Activated CD8-positive, alpha-beta T cell treated with anti-CD3 and anti-CD28 coated beads for 36 hours (primary cell): ENCODE measurements at regions not wholly inside any gene's neighbourhood (a gene's known extent, or its start where the extent isn't known, plus 50 kb on each side); places are given as distances from the start of the nearest gene placed in this dataset.
"Not testable (repeated sequence)": the region's sequence is repeated elsewhere in the genome, so short reads cannot be mapped to it uniquely, and the experiment has no call there.

ENCODE experiments used
- ATAC-seq: fragments of 200-7000 bp; cut with Tn5 transposase; one replicate; pipeline ENCODE4 v1.10.0; 2021; ENCODE audit warnings: mild to moderate bottlenecking, moderate library complexity
- CTCF ChIA-PET: fragments of 350-600 bp; sonication (Branson Sonifier 250); formaldehyde crosslinking; loops from one replicate; lab custom pipeline; 2021; ENCODE audit warnings: antibody characterized with exemption; lab: Charles Lee
- POLR2A ChIA-PET: fragments of 350-600 bp; sonication (Branson Sonifier 250); formaldehyde crosslinking; loops from one replicate; lab custom pipeline; 2021; ENCODE audit warnings: antibody characterized with exemption; lab: Charles Lee
- DNase-seq: peaks from one replicate; pipeline ENCODE4 v3.0.0-alpha.2; 2020
- H3K27ac Mint-ChIP-seq: one replicate; pipeline ENCODE4 v1.8.0; 2021; ENCODE audit warnings: mild to moderate bottlenecking, mixed read lengths
- H3K27me3 Mint-ChIP-seq: one replicate; pipeline ENCODE4 v1.8.0; 2021; ENCODE audit warnings: mixed read lengths
- H3K36me3 Mint-ChIP-seq: one replicate; pipeline ENCODE4 v1.8.0; 2021; ENCODE audit warnings: low read depth, mixed read lengths
- H3K4me1 Mint-ChIP-seq: one replicate; pipeline ENCODE4 v1.8.0; 2021; ENCODE audit warnings: low read depth, mixed read lengths
- H3K4me3 Mint-ChIP-seq: one replicate; pipeline ENCODE4 v1.8.0; 2021; ENCODE audit warnings: mild to moderate bottlenecking, moderate library complexity, mixed read lengths
- H3K9me3 Mint-ChIP-seq: one replicate; pipeline ENCODE4 v1.8.0; 2021; ENCODE audit warnings: mixed read lengths
- CTCF ChIP-seq: fragments of 200-600 bp; IDR thresholded peaks from one replicate; pipeline ENCODE4 v1.8.0; 2022; ENCODE audit warnings: antibody characterized with exemption, mild to moderate bottlenecking
- intact Hi-C: fragments of 100-400 bp; cut with micrococcal nuclease; formaldehyde crosslinking; loops from one replicate; pipeline ENCODE4 v1.10.0; 2022

- no peaks in the 10 kb centered on the region for H3K36me3 Mint-ChIP-seq
- CTCF ChIA-PET = no interaction called here
- no peak for TF ChIP-seq CTCF
- intact Hi-C loops = no loop called here
- POLR2A ChIA-PET = no interaction called here
- H3K9me3 Mint-ChIP-seq = no peaks in the 10 kb centered on the region
- no peak overlapping the region for H3K27ac Mint-ChIP-seq
- no peaks in the 10 kb centered on the region for H3K4me1 Mint-ChIP-seq
- H3K4me3 Mint-ChIP-seq = no peak overlapping the region
- no peak for DNase-seq
- ATAC-seq = no peak
- peaks cover 15% of the 10 kb centered on the region for H3K27me3 Mint-ChIP-seq
Measured at GRCh38 chr7:94706996-94707740, 51.2 kb upstream of the SGCE start.

GRCh38 chr7:94710256-94710655 is 54.3 kb upstream of the SGCE start:
- peaks cover 10% of the 10 kb centered on the region for H3K27me3 Mint-ChIP-seq
- DNase-seq = no peak

DNA sequence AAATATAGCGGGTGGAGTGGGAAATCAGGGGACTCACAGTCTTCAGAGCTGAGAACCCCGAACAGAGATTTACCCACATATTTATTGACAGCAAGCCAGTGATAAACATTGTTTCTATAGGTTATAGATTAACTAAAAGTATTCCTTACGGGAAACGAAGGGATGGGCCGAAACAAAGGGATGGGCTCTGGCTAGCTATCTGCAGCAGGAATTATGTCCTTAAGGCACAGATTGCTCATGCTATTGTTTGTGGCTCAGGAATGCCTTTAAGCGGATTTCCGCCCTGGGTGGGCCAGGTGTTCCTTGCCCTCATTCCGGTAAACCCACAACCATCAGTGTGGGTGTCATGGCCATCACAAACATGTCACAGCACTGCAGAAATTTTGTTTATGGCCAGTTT is 66.4 kb upstream of the SGCE start:
- H3K4me1 Mint-ChIP-seq, POLR2A ChIA-PET, CTCF ChIA-PET, DNase-seq, H3K36me3 Mint-ChIP-seq, H3K9me3 Mint-ChIP-seq, H3K27me3 Mint-ChIP-seq, ATAC-seq, H3K27ac Mint-ChIP-seq, intact Hi-C loops, H3K4me3 Mint-ChIP-seq: not testable (repeated sequence)

More at GRCh38 chr7:94710256-94710655, 54.3 kb upstream of the SGCE start:
- ATAC-seq = no peak
- ChIA-PET CTCF (no interaction called here), POLR2A (no interaction called here)
- Mint-ChIP-seq H3K9me3 (no peaks in the 10 kb centered on the region), H3K27ac (no peak overlapping the region), H3K4me3 (no peak overlapping the region), H3K4me1 (no peaks in the 10 kb centered on the region), H3K36me3 (no peaks in the 10 kb centered on the region)
- no peak for TF ChIP-seq CTCF
- intact Hi-C loops = no loop called here

DNA sequence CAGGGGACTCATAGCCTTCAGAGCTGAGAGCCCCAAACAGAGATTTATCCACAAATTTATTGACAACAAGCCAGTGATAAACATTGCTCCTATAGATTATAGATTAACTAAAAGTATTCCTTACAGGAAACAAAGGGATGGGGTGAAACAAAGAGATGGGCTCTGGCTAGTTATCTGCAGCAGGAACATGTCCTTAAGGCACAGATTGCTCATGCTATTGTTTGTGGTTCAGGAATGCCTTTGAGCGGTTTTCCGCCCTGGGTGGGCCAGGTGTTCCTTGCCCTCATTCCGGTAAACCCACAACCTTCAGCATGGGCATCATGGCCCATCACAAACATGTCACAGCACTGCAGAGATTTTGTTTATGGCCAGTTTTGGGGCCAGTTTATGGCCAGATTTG is 73.0 kb upstream of the SGCE start:
- CTCF ChIA-PET, H3K9me3 Mint-ChIP-seq, H3K27ac Mint-ChIP-seq, ATAC-seq, H3K27me3 Mint-ChIP-seq, H3K4me1 Mint-ChIP-seq, DNase-seq, H3K4me3 Mint-ChIP-seq, POLR2A ChIA-PET, intact Hi-C loops, H3K36me3 Mint-ChIP-seq: not testable (repeated sequence)

- POLR2A ChIA-PET = no interaction called here
- Mint-ChIP-seq H3K9me3 (no peaks in the 10 kb centered on the region), H3K4me3 (no peak overlapping the region), H3K27ac (no peak overlapping the region), H3K4me1 (no peaks in the 10 kb centered on the region), H3K36me3 (no peaks in the 10 kb centered on the region), H3K27me3 (no peaks in the 10 kb centered on the region)
- intact Hi-C loops = no loop called here
- CTCF ChIA-PET = interaction anchor here (1.0 kb wide), 1 partner anchor 10 kb away, joined by 3 read pairs; no protein-coding TSS in a partner anchor
- no peak for ATAC-seq
- no peak for DNase-seq
- TF ChIP-seq CTCF = no peak
Measured at GRCh38 chr7:94738071-94738470, 82.1 kb upstream of the SGCE start.

DNA sequence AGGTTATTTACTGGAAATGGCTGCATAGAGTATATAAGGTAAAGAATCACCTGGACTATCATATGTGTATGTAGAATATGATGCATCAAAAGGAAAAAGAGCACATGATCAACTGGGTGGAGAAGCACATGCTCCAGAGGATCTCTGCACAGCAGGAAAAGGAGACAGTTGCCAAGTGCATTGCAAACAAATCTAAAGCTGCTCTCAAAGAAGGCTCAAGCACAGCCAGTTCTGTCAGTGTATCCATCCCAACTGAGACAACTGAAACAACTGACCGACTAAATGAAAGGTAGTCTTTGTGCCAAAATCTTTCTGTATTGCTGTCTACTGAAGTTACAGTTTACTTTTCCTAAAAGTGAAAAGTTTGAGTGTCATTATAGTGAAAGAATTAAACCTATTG is 83.2 kb upstream of the SGCE start:
- Mint-ChIP-seq H3K4me3 (no peak overlapping the region), H3K9me3 (no peaks in the 10 kb centered on the region), H3K4me1 (no peaks in the 10 kb centered on the region), H3K27ac (no peak overlapping the region), H3K36me3 (no peaks in the 10 kb centered on the region), H3K27me3 (no peaks in the 10 kb centered on the region)
- no peak for TF ChIP-seq CTCF
- intact Hi-C loops = no loop called here
- ChIA-PET POLR2A (no interaction called here), CTCF (no interaction called here)
- no peak for DNase-seq
- no peak for ATAC-seq
